ENCODE measurements at regions not wholly inside any gene's neighbourhood (a gene's known extent, or its start where the extent isn't known, plus 50 kb on each side); places are given as distances from the start of the nearest gene placed in this dataset.

GRCh38 chr12:91853350-91854127 lies 292.1 kb downstream of the BTG1 start:
- Histone ChIP-seq H3K36me3 (no peaks in the 10 kb centered on the region), H3K27me3 (ENCODE audit: low read depth) (no peaks in the 10 kb centered on the region), H3K4me1 (no peaks in the 10 kb centered on the region), H3K27ac (no peak overlapping the region), H3K9me3 (no peaks in the 10 kb centered on the region), H3K4me3 (no peak overlapping the region)
- intact Hi-C loops (cut with DNase I), result no loop called here
- ATAC-seq (no peak), DNase-seq (no peak)
- TF ChIP-seq CTCF (IDR thresholded peaks at IDR 0.05), result no peak

GRCh38 chr12:91852634-91853033 lies 293.0 kb downstream of the BTG1 start:
- no peak overlapping the region for H3K4me3 ChIP-seq
- H3K4me1 ChIP-seq, result no peaks in the 10 kb centered on the region
- no peak for TF ChIP-seq CTCF (IDR thresholded peaks at IDR 0.05)
- no peaks in the 10 kb centered on the region for H3K9me3 ChIP-seq
- ATAC-seq (no peak), DNase-seq (no peak)
- H3K27ac ChIP-seq, result no peak overlapping the region
- intact Hi-C loops (cut with DNase I), result no loop called here
- H3K36me3 ChIP-seq, result no peaks in the 10 kb centered on the region
- H3K27me3 ChIP-seq (ENCODE audit: low read depth), result no peaks in the 10 kb centered on the region

GRCh38 chr12:91851741-91852477 lies 293.7 kb downstream of the BTG1 start:
- H3K27ac ChIP-seq, result no peak overlapping the region
- H3K4me3 ChIP-seq, result no peak overlapping the region
- no peak for DNase-seq
- intact Hi-C loops (cut with DNase I), result no loop called here
- no peak for ATAC-seq
- no peaks in the 10 kb centered on the region for H3K27me3 ChIP-seq (ENCODE audit: low read depth)
- no peak for TF ChIP-seq CTCF (IDR thresholded peaks at IDR 0.05)
- no peaks in the 10 kb centered on the region for H3K36me3 ChIP-seq
- H3K4me1 ChIP-seq, result no peaks in the 10 kb centered on the region
- no peaks in the 10 kb centered on the region for H3K9me3 ChIP-seq

- DNase-seq, result no peak
- no peaks in the 10 kb centered on the region for H3K36me3 ChIP-seq
- H3K9me3 ChIP-seq, result no peaks in the 10 kb centered on the region
- no peak overlapping the region for H3K27ac ChIP-seq
- intact Hi-C loops (cut with DNase I), result no loop called here
- no peaks in the 10 kb centered on the region for H3K27me3 ChIP-seq (ENCODE audit: low read depth)
- no peak overlapping the region for H3K4me3 ChIP-seq
- TF ChIP-seq CTCF (IDR thresholded peaks at IDR 0.05), result no peak
- ATAC-seq, result no peak
- H3K4me1 ChIP-seq, result no peaks in the 10 kb centered on the region
These were observed 299.1 kb downstream of the BTG1 start for GRCh38 chr12:91846466-91847055.

- H3K9me3 ChIP-seq, result no peaks in the 10 kb centered on the region
- H3K27me3 ChIP-seq (ENCODE audit: low read depth), result no peaks in the 10 kb centered on the region
- intact Hi-C loops (cut with DNase I), result no loop called here
- DNase-seq, result no peak
- H3K27ac ChIP-seq, result no peak overlapping the region
- ATAC-seq, result no peak
- no peak for TF ChIP-seq CTCF (IDR thresholded peaks at IDR 0.05)
- H3K4me3 ChIP-seq, result no peak overlapping the region
- no peaks in the 10 kb centered on the region for H3K36me3 ChIP-seq
- no peaks in the 10 kb centered on the region for H3K4me1 ChIP-seq
These were observed 300.3 kb downstream of the BTG1 start for GRCh38 chr12:91845365-91845764.

Data from lower lobe of right lung (tissue), 2 donors.